GM12878 (cell line): ENCODE measurements at regions not wholly inside any gene's neighbourhood (a gene's known extent, or its start where the extent isn't known, plus 50 kb on each side); places are given as distances from the start of the nearest gene placed in this dataset.

Experiments used
- ATAC-seq: fragments of 200-7000 bp; cut with Tn5 transposase; 3 replicates; pipeline ENCODE4 v1.9.1; 2020; ENCODE audit warnings: mild to moderate bottlenecking, moderate library complexity
- BruUV-seq: library from RNA; stranded (reverse); fragments of 400-500 nt; replicated peaks from 2 replicates; lab custom pipeline; 2021; lab: Mats Ljungman, UMichigan
- CTCF ChIA-PET: fragments of 300-600 bp; sonication (Branson Sonifier 250); formaldehyde crosslinking; extraction: SDS; loops from one replicate; lab custom pipeline; 2021; ENCODE audit warnings: inconsistent platforms; lab: Yijun Ruan, JAX
- POLR2A ChIA-PET: fragments of 350-600 bp; formaldehyde crosslinking; extraction: SDS; loops from one replicate; lab custom pipeline; 2021; ENCODE audit warnings: inconsistent platforms; lab: Charles Lee
- RAD21 ChIA-PET: fragments of 300-600 bp; sonication (Branson Sonifier 250); formaldehyde crosslinking; loops from one replicate; lab custom pipeline; 2023; ENCODE audit warnings: antibody characterized with exemption; ENCODE audit not compliant: unreplicated experiment; lab: Charles Lee
- SMC1A ChIA-PET: fragments of 300-600 bp; sonication (Branson Sonifier 250); formaldehyde crosslinking; loops from one replicate; lab custom pipeline; 2023; ENCODE audit not compliant: unreplicated experiment, uncharacterized antibody; lab: Charles Lee
- DNase-seq: peaks from one replicate; pipeline ENCODE4 v3.0.0-alpha.2; 2011; ENCODE audit warnings: low read depth, low spot score
- FAIRE-seq: peaks from 3 replicates; lab custom pipeline; 2011; peaks lifted over from hg19 to GRCh38; lab: Jason Lieb, UNC
- H2AFZ ChIP-seq: 2 replicates; pipeline ENCODE4 v1.6.0; 2011; ENCODE audit warnings: low read depth, low read length, control low read depth; ENCODE audit not compliant: control insufficient read depth
- H3K27ac ChIP-seq: 2 replicates; pipeline ENCODE4 v1.5.1; 2011; ENCODE audit warnings: control low read depth; ENCODE audit not compliant: control insufficient read depth, insufficient read depth
- H3K27me3 ChIP-seq, 2 experiments: replicated peaks in 1 of 2; 2 replicates each; pipeline versions ENCODE4 v1.6.0 to v1.6.1; 2011; ENCODE audit warnings: low read length in 1 of 2; ENCODE audit not compliant: control insufficient read depth in 2 of 2, insufficient read depth in 2 of 2
- H3K36me3 ChIP-seq, 2 experiments: 2 replicates each; pipeline ENCODE4 v1.5.1; 2011; ENCODE audit warnings: low read length in 1 of 2; ENCODE audit not compliant: control insufficient read depth in 2 of 2, insufficient read depth in 2 of 2
- H3K4me1 ChIP-seq: 2 replicates; pipeline ENCODE4 v1.6.1; 2011; ENCODE audit warnings: mild to moderate bottlenecking, low read length, moderate library complexity, mixed read lengths; ENCODE audit not compliant: control insufficient read depth, insufficient read depth
- H3K4me2 ChIP-seq: 2 replicates; pipeline ENCODE4 v1.6.0; 2011; ENCODE audit warnings: control low read depth; ENCODE audit not compliant: control insufficient read depth, insufficient read depth
- H3K4me3 ChIP-seq: fragments of 200-600 bp; sonication (generic); 2 replicates; pipeline ENCODE4 v1.5.1; 2016
- H3K79me2 ChIP-seq: 2 replicates; pipeline ENCODE4 v1.6.0; 2011; ENCODE audit warnings: low read length; ENCODE audit not compliant: control insufficient read depth, insufficient read depth
- H3K9ac ChIP-seq: 2 replicates; pipeline ENCODE4 v1.8.0; 2011; ENCODE audit warnings: low read length, control low read depth, mixed read lengths; ENCODE audit not compliant: control insufficient read depth, insufficient read depth
- H3K9me3 ChIP-seq: replicated peaks from 3 replicates; pipeline ENCODE4 v1.5.1; 2011; ENCODE audit warnings: mild to moderate bottlenecking, low read length; ENCODE audit not compliant: control insufficient read depth, insufficient read depth
- H4K20me1 ChIP-seq: 2 replicates; pipeline ENCODE4 v1.6.0; 2011; ENCODE audit not compliant: control insufficient read depth, insufficient read depth
- BMI1 ChIP-seq: fragments of 450-650 bp; IDR thresholded peaks from 2 replicates; pipeline ENCODE4 v1.6.1; 2016; ENCODE audit warnings: mild to moderate bottlenecking, moderate library complexity, borderline replicate concordance
- CEBPB ChIP-seq, 2 experiments: fragments of 150-350 bp in 1 of 2; IDR thresholded peaks; 2 replicates each; pipeline ENCODE4 v1.6.1; 2012 to 2014; ENCODE audit warnings: low read depth in 2 of 2, low read length in 2 of 2, borderline replicate concordance in 1 of 2, inconsistent platforms in 1 of 2
- CREM ChIP-seq: IDR thresholded peaks from 2 replicates; pipeline ENCODE4 v1.6.1; 2014; ENCODE audit warnings: antibody characterized with exemption, low read depth
- E2F8 ChIP-seq: fragments of 450-650 bp; IDR thresholded peaks from 2 replicates; pipeline ENCODE4 v1.6.1; 2018; ENCODE audit warnings: mild to moderate bottlenecking, low read depth, moderate library complexity; ENCODE audit not compliant: partially characterized antibody
- E4F1 ChIP-seq: fragments of 450-650 bp; IDR thresholded peaks from 2 replicates; pipeline ENCODE4 v1.6.1; 2018; ENCODE audit warnings: borderline replicate concordance, mild to moderate bottlenecking; ENCODE audit not compliant: partially characterized antibody
- GABPA ChIP-seq: IDR thresholded peaks from 2 replicates; pipeline ENCODE4 v1.6.1; 2014; ENCODE audit warnings: antibody characterized with exemption, low read depth, mild to moderate bottlenecking, inconsistent platforms
- HDAC2 ChIP-seq: fragments of 200-600 bp; sonication (generic); IDR thresholded peaks from 2 replicates; pipeline ENCODE4 v1.6.1; 2017
- IRF4 ChIP-seq: IDR thresholded peaks from 2 replicates; pipeline ENCODE4 v1.6.1; 2011; ENCODE audit warnings: low read depth, low read length
- NFXL1 ChIP-seq: fragments of 450-650 bp; IDR thresholded peaks from 2 replicates; pipeline ENCODE4 v1.6.1; 2017; ENCODE audit warnings: antibody characterized with exemption, mild to moderate bottlenecking, borderline replicate concordance
- SUZ12 ChIP-seq: fragments of 200-600 bp; sonication (generic); IDR thresholded peaks from one replicate; pipeline ENCODE4 v1.6.1; 2018; ENCODE audit warnings: antibody characterized with exemption, mild to moderate bottlenecking; ENCODE audit not compliant: unreplicated experiment
- ZBED1 ChIP-seq: IDR thresholded peaks from 2 replicates; pipeline ENCODE4 v1.6.1; 2016; ENCODE audit warnings: borderline replicate concordance
- ZBTB40 ChIP-seq: fragments of 450-650 bp; IDR thresholded peaks from 2 replicates; pipeline ENCODE4 v1.6.1; 2016; ENCODE audit warnings: mild to moderate bottlenecking, moderate library complexity, borderline replicate concordance
- ZZZ3 ChIP-seq: IDR thresholded peaks from 2 replicates; pipeline ENCODE4 v1.6.1; 2011; ENCODE audit warnings: low read depth; ENCODE audit not compliant: control insufficient read depth, insufficient read length
- WGBS: methylation state at CpG from one replicate; pipeline ENCODE4 v1.1.6; 2016; ENCODE audit warnings: low lambda C conversion rate; ENCODE audit not compliant: insufficient replicate concordance, insufficient coverage; ENCODE audit errors: missing lambda C conversion rate; 5-methylcytosine and 5-hydroxymethylcytosine counted together
- in situ Hi-C: fragments of 300-500 bp; cut with MboI; formaldehyde crosslinking; loops from 9 replicates; pipeline ENCODE4 v1.14.3; 2018; ENCODE audit warnings: mixed read lengths
- intact Hi-C: fragments of 100-400 bp; cut with micrococcal nuclease; formaldehyde crosslinking; loops from one replicate; pipeline ENCODE4 v1.14.2; 2022; ENCODE audit not compliant: unreplicated experiment

- TF ChIP-seq NFXL1 (no peak), CREM (no peak)
Measured at GRCh38 chr16:80408014-80408413, 132.8 kb upstream of the DYNLRB2 start (continued).

GRCh38 chr16:80407265-80407987 is 133.4 kb upstream of the DYNLRB2 start:
- no peaks in the 10 kb centered on the region for H3K36me3 ChIP-seq
- POLR2A ChIA-PET: no interaction called here
- no peak overlapping the region for H3K9ac ChIP-seq
- DNase-seq (no peak), ATAC-seq (no peak), FAIRE-seq (no peak)
- WGBS: 3% methylated on average over 3 of the region's 3 CpGs
- no peaks in the 10 kb centered on the region for H3K79me2 ChIP-seq
- no peaks in the 10 kb centered on the region for H3K27me3 ChIP-seq
- no peak overlapping the region for H3K27ac ChIP-seq
- no TSS peak for BruUV-seq
- no peaks in the 10 kb centered on the region for H3K4me1 ChIP-seq
- no peak overlapping the region for H3K4me3 ChIP-seq
- H4K20me1 ChIP-seq: no peaks in the 10 kb centered on the region
- no peak overlapping the region for H3K4me2 ChIP-seq
- intact Hi-C loops (no loop called here), in situ Hi-C loops (no loop called here)
- CTCF ChIA-PET: no interaction called here
- no peak overlapping the region for H2AFZ ChIP-seq
- H3K9me3 ChIP-seq: no peaks in the 10 kb centered on the region
- RAD21 ChIA-PET: no interaction called here
- SMC1A ChIA-PET: no interaction called here
- no peak for TF ChIP-seq SUZ12
- TF ChIP-seq IRF4: no peak
- no peak for TF ChIP-seq ZBED1
- TF ChIP-seq E2F8: no peak
- no peak for TF ChIP-seq ZBTB40
- TF ChIP-seq CEBPB (IDR thresholded peaks at IDR 0.05; ENCODE audit: borderline replicate concordance in 1 of 2, low read depth in 2 of 2, low read length in 2 of 2): no peak
- TF ChIP-seq GABPA: no peak
- TF ChIP-seq E4F1: no peak
- TF ChIP-seq HDAC2: no peak
- no peak for TF ChIP-seq BMI1
- no peak for TF ChIP-seq ZZZ3
